Kidney (tissue), 13 donors: ENCODE measurements at regions not wholly inside any gene's neighbourhood (a gene's known extent, or its start where the extent isn't known, plus 50 kb on each side); places are given as distances from the start of the nearest gene placed in this dataset.

Experiments used
- DNase-seq, 5 donors: peaks; one replicate each; pipeline ENCODE4 v3.0.0-alpha.2; 2013 to 2020
- FAIRE-seq: peaks from 2 replicates; lab custom pipeline; 2012; peaks lifted over from hg19 to GRCh38; lab: Jason Lieb, UNC
- H3K27ac ChIP-seq, 2 donors: one replicate each; pipeline ENCODE4 v1.7.0; 2013; ENCODE audit warnings: low read depth in 2 of 2, low read length in 2 of 2, inconsistent platforms in 1 of 2
- H3K27me3 ChIP-seq: one replicate; pipeline ENCODE4 v1.7.1; 2013; ENCODE audit warnings: low read length, inconsistent platforms; ENCODE audit not compliant: control insufficient read depth, insufficient read depth
- H3K36me3 ChIP-seq, 3 donors: one replicate each; pipeline versions ENCODE4 v1.7.0 to v1.7.1; 2013; ENCODE audit warnings: low read length in 3 of 3, control low read depth in 1 of 3, inconsistent platforms in 1 of 3; ENCODE audit not compliant: insufficient read depth in 3 of 3, control insufficient read depth in 2 of 3
- H3K4me1 ChIP-seq, 3 donors: one replicate each; pipeline versions ENCODE4 v1.7.0 to v1.7.1; 2013; ENCODE audit warnings: low read length in 3 of 3, inconsistent platforms in 1 of 3, low read depth in 1 of 3; ENCODE audit not compliant: control insufficient read depth in 2 of 3, insufficient read depth in 2 of 3
- H3K4me3 ChIP-seq, 3 donors: one replicate each; pipeline versions ENCODE4 v1.7.0 to v1.8.1; 2013; ENCODE audit warnings: low read length in 3 of 3, control low read depth in 1 of 3, inconsistent platforms in 1 of 3
- H3K9ac ChIP-seq, 3 donors: one replicate each; pipeline versions ENCODE4 v1.7.0 to v1.7.1; 2013; ENCODE audit warnings: low read length in 3 of 3, control low read depth in 1 of 3, inconsistent platforms in 1 of 3
- H3K9me3 ChIP-seq, 3 donors: one replicate each; pipeline versions ENCODE4 v1.7.0 to v1.7.1; 2013; ENCODE audit warnings: low read length in 3 of 3, control low read depth in 1 of 3, inconsistent platforms in 1 of 3; ENCODE audit not compliant: control insufficient read depth in 2 of 3, insufficient read depth in 1 of 3
- intact Hi-C: fragments of 100-400 bp; cut with DNase I; formaldehyde crosslinking; loops from one replicate; pipeline ENCODE4 v1.11.1; 2022
- TF ChIP-seq, protein P1 (sequence below): IDR thresholded peaks from 3 replicates; pipeline ENCODE4 v1.5.1; 2012; ENCODE audit warnings: mild to moderate bottlenecking, moderate library complexity, borderline replicate concordance; ENCODE audit not compliant: insufficient read depth; ENCODE audit errors: extremely low read depth
- donor health status: control.
- donor health status: control.
- donor health status: control.
- donor health status: control.
- donor health status: control.
- donor health status: DM: yes; HTN: yes; CAD: no.
- donor health status: Normal renal cell carcinoma (clear cell type).

GRCh38 chr22:23513133-23513532 lies 67.0 kb downstream of the IGLL1 start:
- FAIRE-seq (no peak), DNase-seq (peak in 1 of 5 donors; percentile 50)
- Histone ChIP-seq H3K9me3 (no peaks in the 10 kb centered on the region), H3K4me3 (no peak overlapping the region), H3K4me1 (no peaks in the 10 kb centered on the region), H3K36me3 (no peaks in the 10 kb centered on the region), H3K27me3 (no peaks in the 10 kb centered on the region), H3K27ac (no peak overlapping the region), H3K9ac (no peak overlapping the region)
- intact Hi-C loops: no loop called here
- TF ChIP-seq, protein P1, sequence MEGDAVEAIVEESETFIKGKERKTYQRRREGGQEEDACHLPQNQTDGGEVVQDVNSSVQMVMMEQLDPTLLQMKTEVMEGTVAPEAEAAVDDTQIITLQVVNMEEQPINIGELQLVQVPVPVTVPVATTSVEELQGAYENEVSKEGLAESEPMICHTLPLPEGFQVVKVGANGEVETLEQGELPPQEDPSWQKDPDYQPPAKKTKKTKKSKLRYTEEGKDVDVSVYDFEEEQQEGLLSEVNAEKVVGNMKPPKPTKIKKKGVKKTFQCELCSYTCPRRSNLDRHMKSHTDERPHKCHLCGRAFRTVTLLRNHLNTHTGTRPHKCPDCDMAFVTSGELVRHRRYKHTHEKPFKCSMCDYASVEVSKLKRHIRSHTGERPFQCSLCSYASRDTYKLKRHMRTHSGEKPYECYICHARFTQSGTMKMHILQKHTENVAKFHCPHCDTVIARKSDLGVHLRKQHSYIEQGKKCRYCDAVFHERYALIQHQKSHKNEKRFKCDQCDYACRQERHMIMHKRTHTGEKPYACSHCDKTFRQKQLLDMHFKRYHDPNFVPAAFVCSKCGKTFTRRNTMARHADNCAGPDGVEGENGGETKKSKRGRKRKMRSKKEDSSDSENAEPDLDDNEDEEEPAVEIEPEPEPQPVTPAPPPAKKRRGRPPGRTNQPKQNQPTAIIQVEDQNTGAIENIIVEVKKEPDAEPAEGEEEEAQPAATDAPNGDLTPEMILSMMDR: no peak

DNA sequence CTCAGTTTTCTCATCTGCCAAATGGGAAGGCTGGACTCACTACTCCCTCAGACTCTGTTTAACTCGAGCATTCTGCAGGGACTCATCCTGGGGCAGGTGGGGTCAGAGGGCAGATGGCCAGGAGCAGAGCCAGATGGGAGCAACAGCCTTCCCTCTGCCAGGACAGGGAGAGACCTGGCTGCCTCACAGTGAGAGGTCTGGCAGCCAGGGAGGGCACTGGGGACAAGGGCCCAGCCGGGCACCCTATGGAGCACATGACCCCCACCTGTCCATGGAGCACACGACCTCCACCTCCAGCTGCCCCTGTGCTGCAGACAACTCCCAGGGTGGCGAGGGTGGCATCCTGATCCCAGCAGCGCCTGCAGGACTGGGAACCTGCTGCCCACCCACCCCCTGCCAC lies 67.4 kb downstream of the IGLL1 start:
- DNase-seq (peak in 1 of 5 donors; percentile 54), FAIRE-seq (no peak)
- H3K36me3 ChIP-seq: no peaks in the 10 kb centered on the region
- no peak overlapping the region for H3K27ac ChIP-seq
- no peaks in the 10 kb centered on the region for H3K4me1 ChIP-seq
- H3K9ac ChIP-seq: no peak overlapping the region
- H3K9me3 ChIP-seq: no peaks in the 10 kb centered on the region
- no peaks in the 10 kb centered on the region for H3K27me3 ChIP-seq
- TF ChIP-seq, protein P1: no peak
- H3K4me3 ChIP-seq: no peak overlapping the region
- intact Hi-C loops: no loop called here

DNA sequence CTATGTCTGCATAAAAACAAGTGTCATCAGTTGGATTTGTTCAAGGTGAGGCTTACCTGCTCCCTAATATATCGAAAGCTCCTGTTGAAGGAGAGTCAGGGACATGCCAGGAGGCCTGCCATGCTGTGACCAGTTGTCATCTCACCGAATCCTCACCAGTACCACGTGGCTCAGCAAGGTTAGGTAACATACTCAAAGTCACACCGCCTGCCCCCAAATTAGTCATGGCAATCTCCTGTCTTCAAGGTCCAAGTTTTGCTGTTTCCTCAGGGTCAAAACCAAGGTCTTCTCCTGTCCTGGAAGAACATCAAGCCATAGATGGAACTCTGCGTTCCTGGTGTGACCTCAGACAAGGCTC lies 67.8 kb downstream of the IGLL1 start:
- H3K4me3 ChIP-seq: no peak overlapping the region
- H3K9ac ChIP-seq: no peak overlapping the region
- no peaks in the 10 kb centered on the region for H3K4me1 ChIP-seq
- no peak for FAIRE-seq
- no peak overlapping the region for H3K27ac ChIP-seq
- TF ChIP-seq, protein P1: no peak
- intact Hi-C loops: no loop called here
- no peak for DNase-seq
- H3K9me3 ChIP-seq: no peaks in the 10 kb centered on the region
- H3K36me3 ChIP-seq: no peaks in the 10 kb centered on the region
- H3K27me3 ChIP-seq: no peaks in the 10 kb centered on the region
